ENCODE measurements at regions not wholly inside any gene's neighbourhood (a gene's known extent, or its start where the extent isn't known, plus 50 kb on each side); places are given as distances from the start of the nearest gene placed in this dataset.

GRCh38 chr15:39327005-39327730 is 253.7 kb upstream of the THBS1 start:
- TF ChIP-seq GATA2 (IDR thresholded peaks at IDR 0.05; ENCODE audit: low read depth, low read length) (no peak), GATA3 (IDR thresholded peaks at IDR 0.05; ENCODE audit: low read depth, low read length) (no peak)

All from SH-SY5Y (cell line).